Muscle of arm (tissue), 1 donor: ENCODE measurements at regions not wholly inside any gene's neighbourhood (a gene's known extent, or its start where the extent isn't known, plus 50 kb on each side); places are given as distances from the start of the nearest gene placed in this dataset.

ENCODE experiments used
- DNase-seq: peaks from one replicate; pipeline ENCODE4 v3.0.0-alpha.2; 2013

DNA sequence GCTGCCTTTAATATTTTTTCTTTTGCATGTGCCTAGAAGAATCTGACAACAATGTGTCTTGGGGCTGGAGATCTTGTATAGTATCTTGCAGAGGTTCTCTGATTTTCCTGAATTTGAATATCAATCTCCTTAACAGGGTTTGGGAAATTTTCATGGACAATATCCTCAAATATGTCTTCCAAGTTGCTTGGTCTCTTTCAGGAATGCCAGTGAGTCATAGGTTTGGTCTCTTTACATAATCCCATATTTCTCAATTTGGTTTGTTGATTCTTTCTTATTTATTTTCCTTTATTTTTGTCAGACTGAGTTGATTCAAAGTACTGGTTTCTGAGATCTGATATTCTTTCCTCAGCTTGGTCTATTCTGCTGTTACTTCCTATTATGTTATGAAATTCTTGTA is 208.7 kb upstream of the GLI3 start:
- no peak for DNase-seq

DNA sequence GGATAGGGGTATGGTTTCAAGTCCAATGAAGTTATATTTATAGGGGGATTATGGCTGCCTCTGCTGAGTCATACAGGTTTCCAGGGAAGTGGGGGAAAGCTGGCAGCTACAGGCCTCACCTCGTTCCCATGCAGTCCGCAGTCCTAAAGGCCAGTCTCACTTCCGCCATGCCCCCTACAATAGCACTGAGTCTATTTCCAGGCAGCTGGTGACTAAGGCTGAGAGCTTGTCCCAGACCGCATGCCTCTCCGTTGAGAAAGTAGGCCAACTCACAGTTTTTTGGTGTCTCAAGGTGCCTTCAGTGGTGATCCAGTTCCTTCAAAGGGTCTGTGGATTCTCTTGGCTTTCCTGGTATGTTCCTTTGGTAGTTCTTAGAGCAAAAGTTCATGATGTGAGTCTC is 203.9 kb upstream of the GLI3 start:
- no peak for DNase-seq

- DNase-seq: no peak
These were observed 195.6 kb upstream of the GLI3 start for GRCh38 chr7:42432644-42433043.

DNA sequence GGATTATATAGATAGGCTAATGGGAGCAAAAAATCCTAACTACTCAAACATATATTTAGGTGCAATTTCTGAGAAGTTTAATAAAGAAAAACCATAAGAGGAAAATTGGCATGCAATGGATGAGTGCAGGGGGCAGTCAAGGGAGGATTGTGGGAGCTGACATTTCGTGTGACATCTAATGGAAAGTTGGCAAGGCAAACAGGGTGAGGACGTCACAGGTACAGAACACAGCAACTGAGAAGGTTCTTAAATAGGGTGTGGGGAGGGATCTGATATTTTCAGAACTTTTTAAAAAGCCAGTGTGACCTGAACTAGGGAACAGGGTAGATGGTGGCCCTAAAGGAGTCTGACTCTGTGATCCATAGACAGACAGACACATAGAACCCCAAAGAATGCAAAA is 194.9 kb upstream of the GLI3 start:
- DNase-seq: no peak

DNA sequence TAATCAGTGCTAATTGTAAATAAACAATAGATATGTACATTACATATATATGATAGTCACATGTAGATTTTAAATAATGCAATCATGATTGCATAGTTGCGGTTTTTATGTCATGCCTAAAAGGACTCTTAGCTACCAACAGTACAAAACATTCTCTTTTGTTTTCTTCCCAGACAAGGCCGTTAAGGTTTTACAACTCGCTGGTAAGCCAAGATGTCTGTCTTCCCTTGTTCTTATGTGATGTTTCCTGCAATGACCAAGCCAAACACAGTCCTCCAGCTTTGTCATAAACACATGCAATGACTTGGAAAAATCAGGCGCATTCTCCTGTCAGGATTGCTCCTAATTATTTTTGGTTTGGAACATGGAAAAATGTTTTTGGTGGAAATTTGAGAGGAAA is 192.3 kb upstream of the GLI3 start:
- DNase-seq: no peak

DNA sequence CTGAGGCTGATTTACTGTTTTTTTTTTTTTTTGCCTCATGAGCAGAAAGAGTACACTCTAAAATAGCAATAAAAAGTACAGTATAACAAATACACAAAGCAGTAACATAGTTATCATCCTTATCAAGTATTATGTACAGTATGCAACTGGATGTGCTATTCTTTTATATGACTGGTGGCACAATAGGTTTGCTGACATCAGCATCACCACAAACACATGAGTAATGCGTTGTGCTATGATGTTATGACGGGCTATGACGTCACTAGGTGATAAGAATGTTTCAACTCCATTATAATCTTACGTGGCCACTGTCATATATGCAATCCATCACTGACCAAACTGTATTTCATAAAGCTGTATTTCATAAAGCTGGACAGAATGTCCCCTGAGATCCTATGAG is 189.2 kb upstream of the GLI3 start:
- no peak for DNase-seq

GRCh38 chr7:42414941-42415505 is 178.0 kb upstream of the GLI3 start:
- peak; percentile 42 for DNase-seq

DNA sequence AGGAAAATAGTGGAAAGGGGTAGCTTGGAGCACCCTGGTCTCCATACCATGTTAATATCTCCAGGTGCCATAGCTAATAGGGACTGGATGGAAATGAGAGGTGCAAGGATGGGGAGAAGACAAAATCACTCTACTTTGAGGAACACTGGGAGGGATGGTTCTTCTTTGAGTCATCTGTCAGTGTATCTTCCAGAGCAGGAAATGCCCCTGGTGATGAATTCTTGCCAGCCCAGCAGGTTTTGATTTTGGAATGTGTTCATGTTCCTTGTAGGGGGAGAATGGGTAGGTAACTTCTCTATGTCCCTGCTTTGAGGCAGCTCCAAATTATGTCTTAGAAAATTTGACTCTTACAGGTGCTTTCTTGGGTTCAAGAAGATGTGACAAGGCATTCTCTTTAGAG is 177.0 kb upstream of the GLI3 start:
- DNase-seq: no peak

DNA sequence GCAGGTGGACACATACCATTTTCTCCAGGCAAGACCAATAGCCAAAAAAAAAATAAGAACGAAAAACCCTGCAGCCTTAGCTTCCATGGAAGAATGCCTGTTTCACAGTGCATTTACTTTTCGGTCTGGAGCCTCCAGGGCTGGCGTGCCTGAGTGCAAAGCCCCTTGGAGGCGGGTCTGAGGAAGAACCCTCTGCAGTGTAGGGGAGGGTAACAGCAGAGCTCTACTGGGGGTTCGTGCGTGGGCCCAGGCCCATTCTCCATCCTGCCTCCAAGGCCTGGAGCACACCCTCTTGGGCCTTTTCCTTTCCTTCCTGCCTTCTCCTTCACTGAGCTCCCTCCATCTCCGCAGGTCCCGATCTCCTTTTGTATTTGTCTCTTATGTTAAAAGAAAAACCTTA is 172.3 kb upstream of the GLI3 start:
- no peak for DNase-seq

GRCh38 chr7:42407833-42408232 is 170.8 kb upstream of the GLI3 start:
- no peak for DNase-seq

- DNase-seq: no peak
These were observed 170.2 kb upstream of the GLI3 start for GRCh38 chr7:42407021-42407710.

DNA sequence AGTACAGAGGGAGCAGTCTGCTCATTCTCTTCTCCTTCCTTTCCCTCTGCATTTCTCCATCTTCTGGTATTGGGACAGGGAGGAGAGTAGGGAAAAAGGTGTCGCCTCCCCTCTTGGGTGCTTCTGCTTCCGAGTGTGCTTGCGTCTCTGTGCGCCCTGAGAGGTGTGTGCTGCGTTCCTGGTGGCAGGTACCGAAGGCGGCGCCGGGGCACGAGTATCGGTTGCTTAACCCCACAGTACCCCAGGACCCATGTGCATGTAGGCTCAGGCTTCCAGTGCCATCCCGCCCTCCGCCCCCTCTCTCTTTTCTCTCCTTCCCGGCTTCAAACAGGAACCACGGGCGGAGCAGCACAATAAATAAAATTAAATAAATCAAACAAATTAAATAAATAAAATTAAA is 169.3 kb upstream of the GLI3 start:
- DNase-seq: no peak

- DNase-seq: no peak
These were observed 168.8 kb upstream of the GLI3 start for GRCh38 chr7:42405782-42406181.

GRCh38 chr7:42403831-42404230 is 166.8 kb upstream of the GLI3 start:
- no peak for DNase-seq

DNA sequence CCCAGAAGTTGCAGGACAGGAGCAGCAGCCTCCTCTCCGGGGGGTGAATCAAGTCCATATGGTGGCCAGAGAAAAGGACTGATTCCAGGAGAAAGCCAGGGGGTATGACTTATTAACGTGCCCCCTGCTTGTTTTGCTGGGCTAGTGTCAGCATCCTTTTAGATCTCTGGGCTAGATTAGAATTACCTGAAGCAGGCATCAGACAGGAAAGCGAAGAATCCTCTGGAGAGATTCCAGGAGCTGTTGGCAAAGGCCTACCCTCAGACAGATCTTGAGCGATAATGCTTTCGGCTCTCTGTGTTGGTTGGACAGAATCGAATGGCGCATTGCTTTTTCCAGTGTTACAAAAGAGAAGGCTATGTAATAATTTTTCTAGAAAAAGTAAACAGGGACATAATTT is 164.0 kb upstream of the GLI3 start:
- no peak for DNase-seq

DNA sequence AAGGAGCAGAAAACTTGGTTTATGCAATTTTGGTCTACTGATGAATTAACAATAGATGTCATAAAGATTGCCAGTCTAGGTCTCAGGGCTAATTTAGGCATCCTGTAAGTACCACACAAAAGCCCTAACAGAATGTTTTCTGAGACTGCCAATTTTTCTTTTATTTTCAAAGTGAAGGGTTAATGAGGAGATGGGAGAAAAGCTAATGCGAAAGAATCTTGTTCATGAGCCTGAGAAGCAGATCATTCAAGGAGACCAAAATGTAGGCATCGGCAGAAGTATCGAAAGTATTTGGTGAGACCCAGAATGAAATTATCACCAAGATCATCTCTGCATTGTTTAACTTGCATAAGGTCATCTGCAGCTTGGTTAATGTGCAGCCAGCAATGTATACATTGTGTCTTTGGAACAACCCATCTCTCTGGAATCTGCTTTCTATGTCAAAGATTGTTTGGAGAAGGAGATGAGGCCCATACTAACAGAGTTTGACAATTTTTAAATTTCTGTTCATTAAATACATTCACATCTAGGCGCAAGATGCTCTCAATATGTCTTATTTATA is 163.3 kb upstream of the GLI3 start:
- DNase-seq: no peak

GRCh38 chr7:42395607-42396006 is 158.6 kb upstream of the GLI3 start:
- DNase-seq: peak; percentile 37

DNA sequence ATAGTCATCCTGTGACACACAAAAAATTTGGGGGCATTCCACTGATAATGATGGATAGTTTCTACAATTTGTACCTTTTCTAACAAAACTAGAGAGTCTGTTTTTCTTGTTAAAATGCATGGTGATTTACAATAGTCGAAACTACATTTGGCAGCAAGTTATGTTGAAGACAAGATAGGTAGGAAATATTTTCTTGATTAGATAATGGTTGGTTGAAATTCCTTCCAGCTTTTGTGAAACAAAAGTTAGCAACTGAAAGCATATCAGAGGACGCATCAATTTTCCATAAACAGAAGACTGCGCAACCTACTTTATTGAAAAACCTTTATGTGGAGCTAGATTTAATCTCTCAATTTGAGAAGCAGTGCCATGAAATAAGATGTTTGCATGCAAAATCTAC is 155.8 kb upstream of the GLI3 start:
- DNase-seq: no peak

DNA sequence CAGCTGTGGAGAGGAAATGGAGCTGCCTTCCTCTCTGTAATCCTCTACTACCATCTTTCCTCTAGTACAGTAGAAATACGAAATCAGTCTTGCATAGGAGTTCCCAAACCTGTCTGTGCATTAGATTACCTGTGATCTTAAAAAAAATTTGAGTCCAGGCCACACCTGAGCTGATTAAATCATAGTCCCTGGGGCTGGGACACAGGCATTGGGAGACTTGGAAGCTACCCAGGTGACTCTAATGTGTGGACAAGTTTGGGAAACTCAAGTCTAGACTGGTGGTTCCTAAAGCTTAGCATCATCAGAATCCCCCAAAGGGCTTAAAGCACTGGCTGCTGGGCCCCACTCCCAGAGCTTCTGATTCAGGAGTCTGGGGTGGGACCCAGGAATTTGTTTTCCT is 152.7 kb upstream of the GLI3 start:
- no peak for DNase-seq

- DNase-seq: no peak
These were observed 148.9 kb upstream of the GLI3 start for GRCh38 chr7:42385912-42386311.

DNA sequence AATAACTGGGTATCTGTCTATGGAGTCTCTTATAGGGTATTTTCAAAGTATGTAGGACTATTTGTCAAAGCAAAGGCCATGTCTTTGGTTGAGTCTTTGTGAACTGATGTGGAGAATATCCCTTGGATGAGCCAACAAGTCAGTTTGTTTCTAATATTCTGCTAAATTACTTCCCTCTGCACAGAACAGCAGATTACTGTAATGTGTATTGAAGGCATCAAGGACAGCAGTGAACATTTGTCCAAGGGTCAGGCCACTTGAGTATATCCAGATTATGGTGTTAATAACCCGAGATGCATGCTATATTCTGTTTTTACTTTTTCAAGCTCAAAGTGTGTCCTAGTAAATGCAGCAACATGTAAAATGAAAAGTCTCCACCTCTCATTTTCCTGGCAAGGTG is 144.2 kb upstream of the GLI3 start:
- no peak for DNase-seq

DNA sequence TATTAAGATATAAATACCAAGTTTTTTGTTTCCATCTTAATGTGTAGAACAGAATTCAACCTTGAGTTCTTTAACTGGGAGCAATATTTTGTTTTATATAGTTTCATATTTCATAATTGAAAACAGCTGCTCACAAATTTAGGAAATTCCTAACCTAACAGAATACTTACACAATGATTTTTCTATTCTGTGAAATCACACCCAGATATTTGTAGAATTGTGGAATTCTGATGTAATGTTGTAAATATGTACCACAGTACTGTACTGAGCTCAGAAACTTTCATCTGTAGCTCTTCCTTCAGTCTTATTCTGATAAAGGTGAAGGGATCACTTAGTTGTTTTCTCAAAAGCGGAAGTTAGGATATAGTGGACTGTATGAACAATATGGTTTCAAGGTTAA is 143.4 kb upstream of the GLI3 start:
- DNase-seq: no peak

DNA sequence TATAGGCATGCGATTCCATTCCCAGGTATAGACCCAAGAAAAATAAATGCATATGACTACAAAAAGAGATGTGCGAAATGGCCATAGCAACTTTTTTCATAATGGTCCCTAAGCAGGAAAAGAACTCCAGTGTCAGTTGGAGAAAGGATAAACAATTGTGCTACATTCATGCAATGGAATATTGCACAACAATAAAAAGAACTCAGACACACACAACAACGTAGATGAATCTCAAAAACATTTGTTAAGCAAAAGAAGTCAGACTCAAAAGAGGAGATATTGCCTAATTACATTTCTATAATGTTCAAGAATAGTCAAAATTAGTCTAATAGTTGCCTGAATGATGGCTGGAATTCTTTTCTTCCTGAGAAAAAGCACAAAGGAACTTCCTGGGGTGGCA is 141.1 kb upstream of the GLI3 start:
- no peak for DNase-seq

- DNase-seq: no peak
These were observed 136.3 kb upstream of the GLI3 start for GRCh38 chr7:42373285-42373684.
